LNCaP clone FGC (cell line): ENCODE measurements at regions not wholly inside any gene's neighbourhood (a gene's known extent, or its start where the extent isn't known, plus 50 kb on each side); places are given as distances from the start of the nearest gene placed in this dataset.

Source experiments
- DNase-seq: peaks from one replicate; pipeline ENCODE4 v3.0.0-alpha.2; 2011; ENCODE audit warnings: low read depth
- H3K4me3 ChIP-seq: 2 replicates; pipeline ENCODE4 v1.5.1; 2011; ENCODE audit warnings: mild to moderate bottlenecking, low read depth, low read length, control low read depth
- TF ChIP-seq, protein P1 (sequence below): IDR thresholded peaks from 2 replicates; pipeline ENCODE4 v1.5.1; 2012; ENCODE audit warnings: mild to moderate bottlenecking; ENCODE audit not compliant: control insufficient read depth, insufficient read depth; ENCODE audit errors: extremely low read depth

DNA sequence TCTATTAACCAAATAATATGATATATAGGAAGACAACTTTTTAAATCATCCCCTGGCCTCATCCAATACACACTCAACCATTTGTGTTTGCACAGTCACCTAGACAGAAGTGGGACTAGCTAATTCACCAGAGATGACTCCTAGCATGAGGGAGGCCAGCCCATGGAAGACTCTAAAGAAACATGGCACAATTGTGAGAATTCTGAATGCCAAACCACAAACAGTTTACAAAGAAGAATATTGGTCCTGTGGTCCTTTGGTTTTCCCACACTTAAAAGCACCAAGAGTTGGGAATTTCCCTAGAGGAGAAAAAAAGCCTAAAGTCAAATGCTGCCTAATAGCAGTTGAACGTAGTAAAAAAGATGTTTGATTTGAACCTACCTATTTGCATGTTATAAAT is 609.9 kb downstream of the ACTL7B start:
- no peak overlapping the region for H3K4me3 ChIP-seq
- no peak for DNase-seq
- TF ChIP-seq, protein P1, sequence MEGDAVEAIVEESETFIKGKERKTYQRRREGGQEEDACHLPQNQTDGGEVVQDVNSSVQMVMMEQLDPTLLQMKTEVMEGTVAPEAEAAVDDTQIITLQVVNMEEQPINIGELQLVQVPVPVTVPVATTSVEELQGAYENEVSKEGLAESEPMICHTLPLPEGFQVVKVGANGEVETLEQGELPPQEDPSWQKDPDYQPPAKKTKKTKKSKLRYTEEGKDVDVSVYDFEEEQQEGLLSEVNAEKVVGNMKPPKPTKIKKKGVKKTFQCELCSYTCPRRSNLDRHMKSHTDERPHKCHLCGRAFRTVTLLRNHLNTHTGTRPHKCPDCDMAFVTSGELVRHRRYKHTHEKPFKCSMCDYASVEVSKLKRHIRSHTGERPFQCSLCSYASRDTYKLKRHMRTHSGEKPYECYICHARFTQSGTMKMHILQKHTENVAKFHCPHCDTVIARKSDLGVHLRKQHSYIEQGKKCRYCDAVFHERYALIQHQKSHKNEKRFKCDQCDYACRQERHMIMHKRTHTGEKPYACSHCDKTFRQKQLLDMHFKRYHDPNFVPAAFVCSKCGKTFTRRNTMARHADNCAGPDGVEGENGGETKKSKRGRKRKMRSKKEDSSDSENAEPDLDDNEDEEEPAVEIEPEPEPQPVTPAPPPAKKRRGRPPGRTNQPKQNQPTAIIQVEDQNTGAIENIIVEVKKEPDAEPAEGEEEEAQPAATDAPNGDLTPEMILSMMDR: no peak

DNA sequence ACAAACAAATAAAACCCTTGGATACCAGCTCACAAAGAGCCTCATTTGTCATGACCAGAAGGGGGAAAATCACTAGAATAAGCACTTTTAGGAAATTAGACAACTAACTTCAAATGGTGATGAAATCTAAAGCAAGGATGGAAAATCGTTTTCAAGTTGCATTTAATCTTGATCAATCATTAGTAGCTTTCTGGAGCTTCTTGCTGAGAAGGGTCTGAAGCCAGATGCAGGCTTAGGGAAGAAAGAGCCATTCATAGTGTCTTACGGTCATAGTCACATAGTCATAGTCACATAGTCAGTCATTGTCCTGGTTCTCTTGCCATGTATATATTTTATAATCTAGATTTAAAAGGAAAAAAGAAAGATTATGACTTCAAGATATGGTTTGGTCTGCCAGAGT is 610.5 kb downstream of the ACTL7B start:
- TF ChIP-seq, protein P1: no peak
- no peak for DNase-seq
- no peak overlapping the region for H3K4me3 ChIP-seq

DNA sequence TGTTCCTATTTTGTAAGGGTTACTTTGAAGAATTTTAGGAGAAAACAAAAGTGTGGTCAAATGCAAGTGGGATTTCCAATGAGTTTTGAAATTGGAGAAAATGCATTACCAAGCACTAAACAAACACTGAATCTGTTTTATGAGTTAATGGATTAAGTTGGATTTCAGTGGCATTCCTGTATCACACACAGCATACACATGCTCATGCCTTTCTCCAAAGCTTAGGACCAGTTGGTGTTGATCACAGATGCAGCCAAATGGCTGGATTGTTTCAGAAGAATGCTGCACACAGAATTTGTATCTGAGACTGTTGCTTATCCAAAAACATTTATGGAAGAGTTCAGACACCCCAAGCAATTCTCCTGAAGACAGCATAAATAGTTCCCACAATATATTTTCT is 611.1 kb downstream of the ACTL7B start:
- no peak overlapping the region for H3K4me3 ChIP-seq
- no peak for DNase-seq
- TF ChIP-seq, protein P1: no peak

DNA sequence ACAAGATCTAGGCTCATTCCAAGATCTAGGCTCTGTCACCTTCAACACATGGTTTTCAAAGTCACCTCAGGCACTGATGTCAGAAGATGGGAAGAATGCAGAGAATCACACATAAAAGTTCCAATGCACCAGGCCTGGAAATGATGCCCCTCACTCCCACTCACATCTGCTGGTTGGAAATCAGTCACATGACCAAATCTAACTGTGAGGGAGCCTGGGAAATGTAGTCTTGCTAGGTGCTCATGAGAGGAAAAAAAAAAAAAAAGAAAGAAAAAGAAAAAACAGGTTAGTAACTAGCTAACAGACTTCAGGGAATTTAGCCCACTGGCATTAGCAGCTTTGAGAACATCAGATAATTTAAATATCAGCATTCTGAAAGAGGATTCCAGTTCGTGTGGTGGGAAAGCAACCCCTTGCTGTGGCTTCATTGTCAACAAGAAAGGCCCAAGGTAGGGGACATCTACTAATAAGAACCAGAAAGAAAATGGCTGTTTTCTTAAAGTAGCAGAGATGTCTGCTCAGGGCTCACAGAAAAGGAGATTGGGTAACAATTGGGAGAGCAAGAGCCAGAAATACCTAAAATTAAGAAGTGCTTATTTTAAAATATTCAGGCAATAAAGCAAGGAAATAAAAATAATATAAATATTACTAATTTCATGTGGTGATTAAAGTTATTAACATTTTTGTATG is 614.3 kb downstream of the ACTL7B start:
- no peak for DNase-seq
- TF ChIP-seq, protein P1: no peak
- H3K4me3 ChIP-seq: no peak overlapping the region

DNA sequence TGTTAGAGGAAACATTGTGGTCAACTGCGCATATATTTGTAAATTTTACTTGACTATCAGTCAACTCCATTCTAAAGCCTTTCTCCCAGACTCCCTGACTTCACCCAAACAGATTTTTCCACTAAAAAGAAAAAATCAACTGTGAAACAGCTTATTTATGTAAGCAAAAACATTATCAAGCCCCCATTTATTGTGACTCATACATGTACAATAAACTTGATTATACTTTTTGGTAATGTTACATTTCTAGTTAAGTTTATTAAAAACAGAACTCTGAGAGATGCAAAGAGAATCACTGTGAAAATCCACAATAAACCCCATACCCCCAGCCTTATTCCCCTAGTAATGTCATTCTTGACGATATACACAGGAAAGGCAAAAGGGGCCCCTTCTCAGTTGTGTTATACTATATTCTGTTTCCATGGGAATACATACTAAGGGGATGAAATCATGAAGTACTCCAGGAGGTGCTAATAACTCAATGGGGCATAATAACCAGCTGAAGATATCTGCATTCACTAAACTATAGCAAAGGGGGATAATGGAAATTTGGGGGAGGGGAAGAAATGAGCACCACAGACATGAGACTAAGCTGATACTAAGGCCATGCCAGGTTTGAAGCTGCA is 616.0 kb downstream of the ACTL7B start:
- H3K4me3 ChIP-seq: no peak overlapping the region
- TF ChIP-seq, protein P1: no peak
- DNase-seq: no peak

DNA sequence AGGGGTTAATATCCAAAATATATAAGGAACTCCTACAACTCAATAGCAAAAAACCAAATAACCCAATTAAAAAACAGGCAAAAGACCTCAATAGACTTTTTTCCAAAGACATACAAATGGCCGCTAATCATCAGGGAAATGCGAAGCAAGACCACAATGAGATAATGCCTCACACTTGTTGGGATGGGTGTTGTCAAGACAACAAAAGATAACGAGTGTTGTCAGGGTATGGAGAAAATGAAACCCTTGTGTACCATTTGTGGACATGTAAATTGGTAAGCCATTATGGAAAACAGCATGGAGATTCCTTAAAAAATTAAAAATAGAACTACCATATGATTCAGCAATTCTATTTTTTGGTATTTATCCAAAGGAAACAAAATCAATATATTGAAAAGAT is 620.2 kb downstream of the ACTL7B start:
- DNase-seq: no peak
- H3K4me3 ChIP-seq: no peak overlapping the region
- TF ChIP-seq, protein P1: no peak

DNA sequence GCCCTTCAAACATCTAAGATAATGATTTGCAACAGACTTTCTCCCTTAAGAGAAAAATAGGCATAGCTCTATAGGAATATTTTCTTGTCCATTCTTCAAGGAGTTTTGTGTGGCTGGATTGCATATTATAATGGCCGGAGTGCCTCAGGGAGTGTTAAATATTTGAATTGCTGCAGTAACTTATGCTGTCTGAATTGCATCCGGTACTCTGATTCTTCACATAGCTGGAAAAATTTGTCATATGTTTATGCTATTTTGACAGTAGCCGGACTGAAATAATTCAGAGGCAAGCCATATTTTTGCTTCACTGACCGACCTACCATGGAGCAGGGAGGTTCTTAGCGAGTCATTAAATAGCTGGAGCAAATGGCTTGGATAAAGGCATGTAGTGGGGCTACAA is 621.0 kb downstream of the ACTL7B start:
- TF ChIP-seq, protein P1: no peak
- no peak for DNase-seq
- no peak overlapping the region for H3K4me3 ChIP-seq
